Neural cell (in vitro differentiated cells): ENCODE measurements at regions not wholly inside any gene's neighbourhood (a gene's known extent, or its start where the extent isn't known, plus 50 kb on each side); places are given as distances from the start of the nearest gene placed in this dataset.

Source experiments
- H2AFZ ChIP-seq: fragments of 200-600, 300-800 bp; sonication (generic), shearing (Covaris generic); 2 replicates; pipeline ENCODE4 v1.6.0; 2014; ENCODE audit warnings: low read depth, mild to moderate bottlenecking, antibody characterized with exemption, low read length, moderate library complexity
- H3F3A ChIP-seq: fragments of 200-600 bp; shearing (Covaris generic); 2 replicates; pipeline ENCODE4 v1.6.1; 2016; ENCODE audit warnings: mild to moderate bottlenecking, moderate library complexity, mixed read lengths, antibody characterized with exemption, low read length; ENCODE audit not compliant: insufficient read depth, poor library complexity, severe bottlenecking
- H3K27ac ChIP-seq: fragments of 200-600, 300-800 bp; sonication (generic), shearing (Covaris generic); 2 replicates; pipeline ENCODE4 v1.5.1; 2014; ENCODE audit warnings: mild to moderate bottlenecking, low read length, moderate library complexity
- H3K27me3 ChIP-seq: fragments of 300-800, 200-600 bp; sonication (generic), shearing (Covaris generic); 2 replicates; pipeline ENCODE4 v1.6.0; 2014; ENCODE audit warnings: mild to moderate bottlenecking, low read depth, low read length, moderate library complexity; ENCODE audit not compliant: insufficient read depth
- H3K36me3 ChIP-seq: fragments of 300-800, 200-600 bp; sonication (generic), shearing (Covaris generic); 2 replicates; pipeline ENCODE4 v1.5.1; 2014; ENCODE audit warnings: mild to moderate bottlenecking, antibody characterized with exemption, low read length, moderate library complexity; ENCODE audit not compliant: insufficient read depth
- H3K4me2 ChIP-seq: fragments of 300-800, 200-600 bp; sonication (generic), shearing (Covaris generic); 2 replicates; pipeline ENCODE4 v1.6.0; 2014; ENCODE audit warnings: mild to moderate bottlenecking, low read length
- H3K4me3 ChIP-seq: fragments of 300-800, 200-600 bp; sonication (generic), shearing (Covaris generic); 2 replicates; pipeline ENCODE4 v1.5.1; 2014; ENCODE audit warnings: mild to moderate bottlenecking, low read length, moderate library complexity
- H3K79me2 ChIP-seq: fragments of 200-600 bp; shearing (Covaris generic); replicated peaks from 2 replicates; pipeline ENCODE4 v1.6.0; 2014; ENCODE audit warnings: mild to moderate bottlenecking, low read length, moderate library complexity; ENCODE audit not compliant: insufficient read depth
- H3K9ac ChIP-seq: fragments of 300-800, 200-600 bp; sonication (generic), shearing (Covaris generic); 2 replicates; pipeline ENCODE4 v1.6.1; 2016; ENCODE audit warnings: mild to moderate bottlenecking, low read length, mixed read lengths
- H3K9me2 ChIP-seq: fragments of 200-600 bp; shearing (Covaris generic); 2 replicates; pipeline ENCODE4 v1.6.1; 2016; ENCODE audit warnings: mild to moderate bottlenecking, low read length, mixed read lengths; ENCODE audit not compliant: insufficient read depth
- H3K9me3 ChIP-seq: fragments of 200-600, 300-800 bp; sonication (generic), shearing (Covaris generic); 2 replicates; pipeline ENCODE4 v1.6.1; 2016; ENCODE audit warnings: mild to moderate bottlenecking, mixed run types, low read length, moderate library complexity, mixed read lengths
- H4K20me1 ChIP-seq: fragments of 200-600 bp; shearing (Covaris generic); 2 replicates; pipeline ENCODE4 v1.6.1; 2016; ENCODE audit warnings: mild to moderate bottlenecking, mixed run types; ENCODE audit not compliant: insufficient read depth
- CTCF ChIP-seq: fragments of 450-650 bp; IDR thresholded peaks from 2 replicates; pipeline ENCODE4 v1.5.1; 2014; ENCODE audit warnings: antibody characterized with exemption, mild to moderate bottlenecking, moderate library complexity; ENCODE audit not compliant: poor library complexity, severe bottlenecking
- EP300 ChIP-seq: fragments of 450-650 bp; conservative IDR thresholded peaks from 2 replicates; pipeline ENCODE4 v1.6.1; 2014; ENCODE audit warnings: antibody characterized with exemption, mild to moderate bottlenecking, moderate library complexity; ENCODE audit not compliant: poor library complexity, severe bottlenecking
- EZH2 ChIP-seq: fragments of 200-600, 300-800 bp; shearing (Covaris generic), sonication (generic); IDR thresholded peaks from 2 replicates; pipeline ENCODE4 v1.6.1; 2014; ENCODE audit warnings: antibody characterized with exemption, low read length, borderline replicate concordance, mild to moderate bottlenecking; ENCODE audit not compliant: insufficient read depth, poor library complexity, severe bottlenecking
- MXI1 ChIP-seq: fragments of 450-650 bp; conservative IDR thresholded peaks from 2 replicates; pipeline ENCODE4 v1.6.1; 2014; ENCODE audit warnings: antibody characterized with exemption, mild to moderate bottlenecking; ENCODE audit not compliant: poor library complexity, severe bottlenecking
- POLR2AphosphoS5 ChIP-seq: IDR thresholded peaks from 2 replicates; pipeline ENCODE4 v1.6.1; 2012
- RAD21 ChIP-seq: fragments of 450-650 bp; conservative IDR thresholded peaks from 2 replicates; pipeline ENCODE4 v1.6.1; 2014; ENCODE audit warnings: antibody characterized with exemption, mild to moderate bottlenecking, moderate library complexity
- REST ChIP-seq: IDR thresholded peaks from 2 replicates; pipeline ENCODE4 v1.6.1; 2012; ENCODE audit warnings: borderline replicate concordance
- SMC3 ChIP-seq: fragments of 450-650 bp; conservative IDR thresholded peaks from 2 replicates; pipeline ENCODE4 v1.6.1; 2014; ENCODE audit warnings: antibody characterized with exemption, mild to moderate bottlenecking, moderate library complexity; ENCODE audit not compliant: poor library complexity
- TAF1 ChIP-seq: IDR thresholded peaks from 2 replicates; pipeline ENCODE4 v1.6.1; 2012; ENCODE audit warnings: low read depth

- no peaks in the 10 kb centered on the region for H3K9me3 ChIP-seq
- TF ChIP-seq POLR2AphosphoS5 (no peak), EP300 (no peak), SMC3 (no peak), EZH2 (no peak), CTCF (no peak)
Measured at GRCh38 chr2:195360242-195360641, 296.8 kb upstream of the SLC39A10 start.

GRCh38 chr2:195359043-195359735 lies 297.8 kb upstream of the SLC39A10 start:
- H3K9me3 ChIP-seq, result no peaks in the 10 kb centered on the region
- no peaks in the 10 kb centered on the region for H3K36me3 ChIP-seq
- no peaks in the 10 kb centered on the region for H3K79me2 ChIP-seq
- no peaks in the 10 kb centered on the region for H3K9me2 ChIP-seq
- no peak overlapping the region for H3K4me3 ChIP-seq
- no peaks in the 10 kb centered on the region for H3F3A ChIP-seq
- H2AFZ ChIP-seq, result no peak overlapping the region
- no peak overlapping the region for H3K9ac ChIP-seq
- TF ChIP-seq POLR2AphosphoS5 (no peak), RAD21 (no peak), EZH2 (no peak), EP300 (no peak), CTCF (no peak), MXI1 (no peak), TAF1 (no peak), REST (no peak), SMC3 (no peak)
- H3K27me3 ChIP-seq, result no peaks in the 10 kb centered on the region
- H3K4me2 ChIP-seq, result no peak overlapping the region
- no peaks in the 10 kb centered on the region for H4K20me1 ChIP-seq
- no peak overlapping the region for H3K27ac ChIP-seq

More at GRCh38 chr2:195360242-195360641, 296.8 kb upstream of the SLC39A10 start:
- H3K9ac ChIP-seq, result no peak overlapping the region
- no peak overlapping the region for H3K4me2 ChIP-seq
- no peak overlapping the region for H2AFZ ChIP-seq
- no peaks in the 10 kb centered on the region for H4K20me1 ChIP-seq
- H3K4me3 ChIP-seq, result no peak overlapping the region
- no peaks in the 10 kb centered on the region for H3K36me3 ChIP-seq
- no peaks in the 10 kb centered on the region for H3K27me3 ChIP-seq
- H3K27ac ChIP-seq, result no peak overlapping the region
- no peaks in the 10 kb centered on the region for H3K79me2 ChIP-seq
- H3K9me2 ChIP-seq, result no peaks in the 10 kb centered on the region
- no peaks in the 10 kb centered on the region for H3F3A ChIP-seq
